ENCODE measurements at regions not wholly inside any gene's neighbourhood (a gene's known extent, or its start where the extent isn't known, plus 50 kb on each side); places are given as distances from the start of the nearest gene placed in this dataset.

DNA sequence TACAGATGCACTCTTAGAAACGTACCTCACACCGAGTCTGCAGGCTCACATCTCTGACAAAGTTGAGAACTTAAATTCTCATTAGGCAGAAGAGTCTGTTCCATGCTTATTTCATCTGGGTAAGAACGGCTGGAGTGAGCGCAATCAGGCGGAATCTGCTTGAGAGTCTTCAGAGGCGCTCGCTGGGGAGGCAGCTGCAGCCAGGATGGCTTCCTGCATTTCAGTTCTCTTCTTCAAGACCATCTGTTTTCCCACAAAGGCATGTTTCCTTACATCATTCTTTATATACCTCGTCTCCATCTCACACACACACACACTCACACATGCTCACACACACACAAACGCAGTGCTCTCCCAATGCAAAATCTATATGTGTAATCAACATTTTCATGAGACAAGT, 497.1 kb downstream of the AJAP1 start:
- intact Hi-C loops (cut with micrococcal nuclease) = no loop called here
- no peaks in the 10 kb centered on the region for H3K36me3 ChIP-seq (replicated peaks in 1 of 2; ENCODE audit: control extremely low read depth in 1 of 2, control insufficient read depth in 1 of 2, extremely low read depth in 1 of 2, insufficient read depth in 2 of 2, low read length in 1 of 2)
- H3K9ac ChIP-seq (ENCODE audit: low read length) = no peak overlapping the region
- H3K9me3 Mint-ChIP-seq (ENCODE audit: insufficient read depth) = peaks cover 13% of the 10 kb centered on the region
- TF ChIP-seq, protein P1, sequence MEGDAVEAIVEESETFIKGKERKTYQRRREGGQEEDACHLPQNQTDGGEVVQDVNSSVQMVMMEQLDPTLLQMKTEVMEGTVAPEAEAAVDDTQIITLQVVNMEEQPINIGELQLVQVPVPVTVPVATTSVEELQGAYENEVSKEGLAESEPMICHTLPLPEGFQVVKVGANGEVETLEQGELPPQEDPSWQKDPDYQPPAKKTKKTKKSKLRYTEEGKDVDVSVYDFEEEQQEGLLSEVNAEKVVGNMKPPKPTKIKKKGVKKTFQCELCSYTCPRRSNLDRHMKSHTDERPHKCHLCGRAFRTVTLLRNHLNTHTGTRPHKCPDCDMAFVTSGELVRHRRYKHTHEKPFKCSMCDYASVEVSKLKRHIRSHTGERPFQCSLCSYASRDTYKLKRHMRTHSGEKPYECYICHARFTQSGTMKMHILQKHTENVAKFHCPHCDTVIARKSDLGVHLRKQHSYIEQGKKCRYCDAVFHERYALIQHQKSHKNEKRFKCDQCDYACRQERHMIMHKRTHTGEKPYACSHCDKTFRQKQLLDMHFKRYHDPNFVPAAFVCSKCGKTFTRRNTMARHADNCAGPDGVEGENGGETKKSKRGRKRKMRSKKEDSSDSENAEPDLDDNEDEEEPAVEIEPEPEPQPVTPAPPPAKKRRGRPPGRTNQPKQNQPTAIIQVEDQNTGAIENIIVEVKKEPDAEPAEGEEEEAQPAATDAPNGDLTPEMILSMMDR (IDR thresholded peaks at IDR 0.05) = no peak
- no peak for TF ChIP-seq EZH2 (IDR thresholded peaks at IDR 0.05; ENCODE audit: borderline replicate concordance, insufficient read depth, low read depth, low read length, poor library complexity, severe bottlenecking)
- no peak overlapping the region for H3K27ac ChIP-seq (ENCODE audit: low read length in 2 of 2)
- no peaks in the 10 kb centered on the region for H4K20me1 ChIP-seq (ENCODE audit: control insufficient read depth, insufficient read depth, low read length, poor library complexity, severe bottlenecking)
- ATAC-seq (ENCODE audit: low read depth) (no peak), DNase-seq (no peak)
- WGBS (ENCODE audit: insufficient coverage) = 92% methylated on average over 6 of the region's 9 CpGs
- peaks cover 0 to 13% (median 0%) of the 10 kb centered on the region in 3 donors for H3K9me3 ChIP-seq (ENCODE audit: control extremely low read depth in 1 of 3, control insufficient read depth in 2 of 3, insufficient read depth in 1 of 3, low read length in 2 of 3)
- ChIA-PET POLR2A (no interaction called here), CTCF (no interaction called here)
- no peaks in the 10 kb centered on the region for H3K27me3 Mint-ChIP-seq
- no peaks in the 10 kb centered on the region for H3K4me1 Mint-ChIP-seq
- no peak overlapping the region for H3K27ac Mint-ChIP-seq
- H3K4me3 Mint-ChIP-seq = no peak overlapping the region
- H3K4me2 ChIP-seq (replicated peaks; ENCODE audit: low read depth, low read length, poor library complexity, severe bottlenecking) = no peak overlapping the region
- H3K27me3 ChIP-seq (replicated peaks in 1 of 4; ENCODE audit: control extremely low read depth in 1 of 4, control insufficient read depth in 3 of 4, insufficient read depth in 4 of 4, low read length in 3 of 4) = peaks cover 0 to under 1% (median 0%) of the 10 kb centered on the region in 4 experiments
- no peak overlapping the region for H2AFZ ChIP-seq (ENCODE audit: insufficient read depth, low read depth, low read length, poor library complexity, severe bottlenecking)
- no peaks in the 10 kb centered on the region for H3K79me2 ChIP-seq (ENCODE audit: control insufficient read depth, insufficient read depth, low read length)
- no peak overlapping the region for H3K4me3 ChIP-seq (ENCODE audit: control extremely low read depth in 1 of 5, extremely low read depth in 1 of 5, insufficient read depth in 1 of 5, low read depth in 2 of 5, low read length in 4 of 5)
- no peaks in the 10 kb centered on the region for H3K4me1 ChIP-seq (ENCODE audit: control insufficient read depth in 2 of 2, insufficient read depth in 2 of 2, low read length in 2 of 2)

DNA sequence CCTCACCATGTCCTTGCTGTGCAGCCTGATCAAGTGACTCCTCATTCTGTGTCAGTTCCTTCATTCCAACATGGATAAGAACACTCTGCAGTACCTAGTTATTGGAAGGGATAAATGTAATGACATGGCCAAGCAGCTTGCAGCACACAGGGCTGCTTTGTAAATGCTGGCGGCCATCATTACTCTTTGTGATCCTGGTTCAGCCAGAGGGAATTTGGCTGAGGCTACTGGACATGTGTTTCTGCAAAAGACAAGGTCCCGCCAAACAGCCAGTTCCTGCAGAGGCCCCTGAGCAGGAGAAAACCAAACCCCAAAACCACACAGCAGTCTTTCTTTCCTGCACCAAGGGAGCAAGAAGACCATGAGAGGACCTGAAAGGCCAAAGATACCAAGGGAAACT, 495.8 kb downstream of the AJAP1 start:
- Histone ChIP-seq H3K9me3 (ENCODE audit: control extremely low read depth in 1 of 3, control insufficient read depth in 2 of 3, insufficient read depth in 1 of 3, low read length in 2 of 3) (peaks cover 0 to 7% (median 0%) of the 10 kb centered on the region in 3 donors), H3K79me2 (ENCODE audit: control insufficient read depth, insufficient read depth, low read length) (no peaks in the 10 kb centered on the region), H3K4me1 (ENCODE audit: control insufficient read depth in 2 of 2, insufficient read depth in 2 of 2, low read length in 2 of 2) (no peaks in the 10 kb centered on the region), H3K9ac (ENCODE audit: low read length) (no peak overlapping the region), H3K36me3 (replicated peaks in 1 of 2; ENCODE audit: control extremely low read depth in 1 of 2, control insufficient read depth in 1 of 2, extremely low read depth in 1 of 2, insufficient read depth in 2 of 2, low read length in 1 of 2) (no peaks in the 10 kb centered on the region), H3K27me3 (replicated peaks in 1 of 4; ENCODE audit: control extremely low read depth in 1 of 4, control insufficient read depth in 3 of 4, insufficient read depth in 4 of 4, low read length in 3 of 4) (no peaks in the 10 kb centered on the region), H3K27ac (ENCODE audit: low read length in 2 of 2) (no peak overlapping the region), H2AFZ (ENCODE audit: insufficient read depth, low read depth, low read length, poor library complexity, severe bottlenecking) (no peak overlapping the region), H4K20me1 (ENCODE audit: control insufficient read depth, insufficient read depth, low read length, poor library complexity, severe bottlenecking) (no peaks in the 10 kb centered on the region), H3K4me3 (ENCODE audit: control extremely low read depth in 1 of 5, extremely low read depth in 1 of 5, insufficient read depth in 1 of 5, low read depth in 2 of 5, low read length in 4 of 5) (no peak overlapping the region), H3K4me2 (replicated peaks; ENCODE audit: low read depth, low read length, poor library complexity, severe bottlenecking) (no peak overlapping the region)
- H3K27me3 Mint-ChIP-seq = no peaks in the 10 kb centered on the region
- no peaks in the 10 kb centered on the region for H3K4me1 Mint-ChIP-seq
- 100% methylated on average over 1 of the region's 2 CpGs for WGBS (ENCODE audit: insufficient coverage)
- ATAC-seq (ENCODE audit: low read depth) = no peak
- no peak overlapping the region for H3K4me3 Mint-ChIP-seq
- ChIA-PET CTCF (no interaction called here), POLR2A (no interaction called here)
- TF ChIP-seq, protein P1 (IDR thresholded peaks at IDR 0.05) = no peak
- no peak for TF ChIP-seq EZH2 (IDR thresholded peaks at IDR 0.05; ENCODE audit: borderline replicate concordance, insufficient read depth, low read depth, low read length, poor library complexity, severe bottlenecking)
- intact Hi-C loops (cut with micrococcal nuclease) = no loop called here
- peaks cover 8% of the 10 kb centered on the region for H3K9me3 Mint-ChIP-seq (ENCODE audit: insufficient read depth)
- DNase-seq = no peak
- H3K27ac Mint-ChIP-seq = no peak overlapping the region
